HepG2 (cell line): ENCODE measurements at regions not wholly inside any gene's neighbourhood (a gene's known extent, or its start where the extent isn't known, plus 50 kb on each side); places are given as distances from the start of the nearest gene placed in this dataset.

ENCODE experiments used
- ATAC-seq: fragments of 200-7000 bp; cut with Tn5 transposase; 3 replicates; pipeline ENCODE4 v1.9.1; 2020; ENCODE audit warnings: mild to moderate bottlenecking, moderate library complexity
- BruUV-seq: library from RNA; stranded (reverse); fragments of 400-500 nt; replicated peaks from 2 replicates; lab custom pipeline; 2021; lab: Mats Ljungman, UMichigan
- CTCF ChIA-PET: fragments of 300-600 bp; formaldehyde crosslinking; extraction: SDS; loops from one replicate; lab custom pipeline; 2021; ENCODE audit warnings: low total read pairs, inconsistent platforms, low intra/inter-chr PET ratio; lab: Yijun Ruan, JAX
- POLR2A ChIA-PET: fragments of 350-600 bp; sonication (Branson Sonifier 250); formaldehyde crosslinking; loops from one replicate; lab custom pipeline; 2020; ENCODE audit warnings: antibody characterized with exemption, inconsistent platforms; lab: Yijun Ruan, JAX
- DNase-seq: peaks from one replicate; pipeline ENCODE4 v3.0.0-alpha.2; 2015; ENCODE audit warnings: low spot score
- FAIRE-seq: peaks from 3 replicates; lab custom pipeline; 2011; peaks lifted over from hg19 to GRCh38; lab: Jason Lieb, UNC
- H2AFZ ChIP-seq: one replicate; pipeline ENCODE4 v1.6.1; 2011; ENCODE audit warnings: low read length, inconsistent platforms
- H3K27ac ChIP-seq: fragments of 300-600 bp; 3 replicates; pipeline ENCODE4 v1.8.0; 2011; ENCODE audit warnings: mixed run types, mild to moderate bottlenecking, mixed read lengths, low read length, inconsistent platforms; ENCODE audit not compliant: insufficient read depth; ENCODE audit errors: extremely low read length
- H3K27me3 ChIP-seq, 2 experiments: fragments of 200-600 bp in 1 of 2; 2 replicates in 1 of 2; 3 replicates in 1 of 2; pipeline versions ENCODE4 v1.6.0 to v1.8.0; 2011; ENCODE audit warnings: low read length in 2 of 2, mild to moderate bottlenecking in 2 of 2, moderate library complexity in 2 of 2, inconsistent platforms in 1 of 2; ENCODE audit not compliant: insufficient read depth in 2 of 2, control insufficient read depth in 1 of 2
- H3K36me3 ChIP-seq, 2 experiments: fragments of 200-600 bp in 1 of 2; replicated peaks in 1 of 2; 2 replicates in 1 of 2; 3 replicates in 1 of 2; pipeline versions ENCODE4 v1.5.1 to v1.8.0; 2011; ENCODE audit warnings: low read length in 2 of 2, inconsistent platforms in 1 of 2; ENCODE audit not compliant: insufficient read depth in 2 of 2, control insufficient read depth in 1 of 2
- H3K4me1 ChIP-seq: 2 replicates; pipeline ENCODE4 v1.5.1; 2012; ENCODE audit warnings: low read length, inconsistent platforms; ENCODE audit not compliant: insufficient read depth
- H3K4me2 ChIP-seq: 2 replicates; pipeline ENCODE4 v1.6.0; 2011; ENCODE audit warnings: low read depth, low read length, inconsistent platforms
- H3K4me3 ChIP-seq, 3 experiments: fragments of 200-600 bp in 1 of 3; sonication (generic), shearing (Covaris generic) in 1 of 3; replicated peaks in 1 of 3; 2 replicates each; pipeline ENCODE4 v1.5.1; 2011 to 2016; ENCODE audit warnings: low read length in 3 of 3, inconsistent platforms in 2 of 3, low read depth in 2 of 3, mild to moderate bottlenecking in 2 of 3, control low read depth in 1 of 3, mixed read lengths in 1 of 3; ENCODE audit not compliant: insufficient read depth in 1 of 3
- H3K79me2 ChIP-seq: one replicate; pipeline ENCODE4 v1.6.1; 2011; ENCODE audit warnings: low read length, inconsistent platforms; ENCODE audit not compliant: insufficient read depth
- H3K9ac ChIP-seq: 2 replicates; pipeline ENCODE4 v1.6.0; 2011; ENCODE audit warnings: mild to moderate bottlenecking, low read depth, low read length, inconsistent platforms; ENCODE audit not compliant: insufficient read depth
- H3K9me3 ChIP-seq: 2 replicates; pipeline ENCODE4 v1.5.1; 2012; ENCODE audit warnings: mild to moderate bottlenecking, low read length
- H4K20me1 ChIP-seq: 2 replicates; pipeline ENCODE4 v1.6.0; 2011; ENCODE audit warnings: inconsistent platforms, mild to moderate bottlenecking, low read length, moderate library complexity; ENCODE audit not compliant: insufficient read depth
- ATF4 ChIP-seq, 2 experiments: fragments of 450-650 bp in 1 of 2; sonication (generic) in 1 of 2; formaldehyde crosslinking; IDR thresholded peaks; 2 replicates each; pipeline versions ENCODE4 v1.5.0 to v1.8.0; 2020 to 2022; ENCODE audit warnings: mild to moderate bottlenecking in 1 of 2, missing genetic modification reagents in 1 of 2
- CEBPB ChIP-seq: IDR thresholded peaks from 2 replicates; pipeline ENCODE4 v1.6.1; 2011; ENCODE audit warnings: low read depth, low read length, improper control_type of control experiment, borderline replicate concordance
- FOXJ3 ChIP-seq: sonication (generic); formaldehyde crosslinking; IDR thresholded peaks from 2 replicates; pipeline ENCODE4 v1.4.0; 2020; ENCODE audit warnings: missing genetic modification reagents, mild to moderate bottlenecking, borderline replicate concordance
- MTF2 ChIP-seq: sonication (generic); formaldehyde crosslinking; IDR thresholded peaks from 2 replicates; pipeline ENCODE4 v1.5.0; 2020; ENCODE audit warnings: missing genetic modification reagents, borderline replicate concordance
- NCOA5 ChIP-seq: sonication (generic); formaldehyde crosslinking; IDR thresholded peaks from 2 replicates; pipeline ENCODE4 v1.4.0; 2020; ENCODE audit warnings: missing genetic modification reagents
- PITX1 ChIP-seq: sonication (generic); formaldehyde crosslinking; IDR thresholded peaks from 2 replicates; pipeline ENCODE4 v1.5.1; 2020; ENCODE audit warnings: mild to moderate bottlenecking, missing genetic modification reagents
- SALL1 ChIP-seq: sonication (generic); formaldehyde crosslinking; IDR thresholded peaks from 2 replicates; pipeline ENCODE4 v1.8.0; 2022; ENCODE audit warnings: mild to moderate bottlenecking, missing genetic modification reagents
- SIN3B ChIP-seq: fragments of 150-350 bp; IDR thresholded peaks from 2 replicates; pipeline ENCODE4 v1.6.1; 2014; ENCODE audit warnings: low read length
- SNAI1 ChIP-seq: sonication (generic); formaldehyde crosslinking; IDR thresholded peaks from 2 replicates; pipeline ENCODE4 v1.5.0; 2020; ENCODE audit warnings: mild to moderate bottlenecking, missing genetic modification reagents, borderline replicate concordance
- TBP ChIP-seq: sonication (generic); formaldehyde crosslinking; IDR thresholded peaks from 2 replicates; pipeline ENCODE4 v1.5.0; 2020; ENCODE audit warnings: missing genetic modification reagents
- TBX3 ChIP-seq: fragments of 450-650 bp; IDR thresholded peaks from 2 replicates; pipeline ENCODE4 v1.6.1; 2017; ENCODE audit warnings: antibody characterized with exemption, mild to moderate bottlenecking, inconsistent platforms, borderline replicate concordance
- TCF7 ChIP-seq: sonication (generic); IDR thresholded peaks from 2 replicates; pipeline ENCODE4 v1.6.1; 2016; ENCODE audit warnings: antibody characterized with exemption, low read depth
- ZNF264 ChIP-seq: sonication (generic); formaldehyde crosslinking; IDR thresholded peaks from 2 replicates; pipeline ENCODE4 v1.4.0; 2020; ENCODE audit warnings: missing genetic modification reagents
- ZNF331 ChIP-seq: sonication (generic); formaldehyde crosslinking; IDR thresholded peaks from 2 replicates; pipeline ENCODE4 v1.4.0; 2020; ENCODE audit warnings: missing genetic modification reagents
- ZNF432 ChIP-seq: sonication (generic); formaldehyde crosslinking; IDR thresholded peaks from 2 replicates; pipeline ENCODE4 v1.5.0; 2020; ENCODE audit warnings: missing genetic modification reagents, mild to moderate bottlenecking, borderline replicate concordance
- ZNF563 ChIP-seq: sonication (generic); formaldehyde crosslinking; IDR thresholded peaks from 2 replicates; pipeline ENCODE4 v1.8.0; 2022; ENCODE audit warnings: mild to moderate bottlenecking, moderate library complexity, missing genetic modification reagents
- ZNF691 ChIP-seq: sonication (generic); formaldehyde crosslinking; IDR thresholded peaks from 2 replicates; pipeline ENCODE4 v1.4.0; 2020; ENCODE audit warnings: missing genetic modification reagents, low read depth, mild to moderate bottlenecking, borderline replicate concordance
- ZSCAN25 ChIP-seq: sonication (generic); formaldehyde crosslinking; IDR thresholded peaks from 2 replicates; pipeline ENCODE4 v1.8.0; 2022; ENCODE audit warnings: mild to moderate bottlenecking, missing genetic modification reagents
- WGBS: methylation state at CpG from one replicate; pipeline ENCODE4 v1.1.6; 2017; ENCODE audit warnings: low lambda C conversion rate; 5-methylcytosine and 5-hydroxymethylcytosine counted together
- in situ Hi-C: cut with HindIII; loops from 2 replicates; pipeline ENCODE4 v1.10.0; 2017; ENCODE audit warnings: low pct_unique_long_range_greater_than_20kb; ENCODE audit not compliant: extremely low pct_ligation_motif_present
- intact Hi-C: fragments of 100-400 bp; cut with micrococcal nuclease; formaldehyde crosslinking; loops from one replicate; pipeline ENCODE4 v1.10.0; 2022; ENCODE audit not compliant: unreplicated experiment
- TF ChIP-seq, protein P1 (sequence below): sonication (generic); formaldehyde crosslinking; IDR thresholded peaks from 2 replicates; pipeline ENCODE4 v1.5.1; 2020; ENCODE audit warnings: missing genetic modification reagents, mild to moderate bottlenecking, borderline replicate concordance
- TF ChIP-seq, protein P2 (sequence below): IDR thresholded peaks from 2 replicates; pipeline ENCODE4 v1.6.1; 2016; ENCODE audit warnings: missing biosample characterization, missing genetic modification reagents, low read depth

DNA sequence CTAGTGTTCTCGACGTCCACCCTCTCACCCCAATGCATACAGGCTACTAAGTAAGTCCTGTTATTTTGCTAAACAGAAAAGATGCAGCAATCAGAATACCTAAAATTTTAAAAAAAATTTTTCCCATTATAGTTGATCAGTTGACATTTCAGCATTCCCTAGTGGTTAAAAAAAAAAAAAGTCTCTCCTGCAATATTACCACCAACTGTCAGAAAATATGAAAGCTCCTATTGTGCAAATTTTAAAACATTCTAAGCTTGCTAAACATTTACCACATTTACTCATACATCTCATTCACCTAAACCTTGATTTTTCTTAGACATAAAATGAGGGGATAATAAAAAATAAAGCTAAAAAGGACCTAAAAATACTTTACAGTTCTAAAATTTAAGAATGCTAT is 165.6 kb downstream of the AVL9 start:
- intact Hi-C loops = no loop called here
- FAIRE-seq = no peak
- H3K27me3 ChIP-seq = no peaks in the 10 kb centered on the region
- no peaks in the 10 kb centered on the region; a peak in 1 of 5 replicates for H3K36me3 ChIP-seq
- ATAC-seq = no peak
- H3K4me1 ChIP-seq = peaks cover 50% of the 10 kb centered on the region
- ChIA-PET CTCF (no interaction called here), POLR2A (interaction anchor here (0.9 kb wide), 1 partner anchor 9 kb away, joined by 4 read pairs; no protein-coding TSS in a partner anchor)
- no peak for TF ChIP-seq ATF4 (CRISPR knock-in tag; IDR thresholded peaks at IDR 0.05)
- TF ChIP-seq, protein P1, sequence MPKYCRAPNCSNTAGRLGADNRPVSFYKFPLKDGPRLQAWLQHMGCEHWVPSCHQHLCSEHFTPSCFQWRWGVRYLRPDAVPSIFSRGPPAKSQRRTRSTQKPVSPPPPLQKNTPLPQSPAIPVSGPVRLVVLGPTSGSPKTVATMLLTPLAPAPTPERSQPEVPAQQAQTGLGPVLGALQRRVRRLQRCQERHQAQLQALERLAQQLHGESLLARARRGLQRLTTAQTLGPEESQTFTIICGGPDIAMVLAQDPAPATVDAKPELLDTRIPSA (CRISPR knock-in tag) = no peak
- TF ChIP-seq TBX3 = no peak
- TF ChIP-seq ZNF331 (CRISPR knock-in tag) = no peak
- TF ChIP-seq ZNF563 = no peak
- TF ChIP-seq CEBPB = no peak
- no peak for TF ChIP-seq SNAI1 (CRISPR knock-in tag)
- no peak for TF ChIP-seq FOXJ3
- no peak for TF ChIP-seq TBP (CRISPR knock-in tag)
- no peak for TF ChIP-seq SIN3B
- no peak for TF ChIP-seq ZNF264
- TF ChIP-seq ZNF432 (CRISPR knock-in tag) = no peak
- TF ChIP-seq, protein P2, sequence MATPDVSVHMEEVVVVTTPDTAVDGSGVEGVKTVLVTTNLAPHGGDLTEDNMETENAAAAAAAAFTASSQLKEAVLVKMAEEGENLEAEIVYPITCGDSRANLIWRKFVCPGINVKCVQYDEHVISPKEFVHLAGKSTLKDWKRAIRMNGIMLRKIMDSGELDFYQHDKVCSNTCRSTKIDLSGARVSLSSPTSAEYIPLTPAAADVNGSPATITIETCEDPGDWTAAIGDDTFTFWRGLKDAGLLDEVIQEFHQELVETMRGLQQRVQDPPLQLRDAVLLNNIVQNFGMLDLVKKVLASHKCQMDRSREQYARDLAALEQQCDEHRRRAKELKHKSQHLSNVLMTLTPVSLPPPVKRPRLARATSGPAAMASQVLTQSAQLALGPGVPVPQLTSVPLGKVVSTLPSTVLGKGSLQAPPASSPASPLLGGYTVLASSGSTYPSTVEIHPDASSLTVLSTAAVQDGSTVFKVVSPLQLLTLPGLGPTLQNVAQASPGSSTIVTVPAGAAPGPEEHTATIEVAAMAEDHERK (CRISPR knock-in tag) = no peak
- TF ChIP-seq ZNF691 (CRISPR knock-in tag) = no peak
- no peak for TF ChIP-seq PITX1 (CRISPR knock-in tag)
- no peak for TF ChIP-seq NCOA5 (CRISPR knock-in tag)
- no peak for TF ChIP-seq SALL1 (CRISPR knock-in tag)
- no peak for TF ChIP-seq TCF7
- TF ChIP-seq ZSCAN25 (CRISPR knock-in tag) = no peak
- TF ChIP-seq MTF2 (CRISPR knock-in tag) = no peak
- H3K4me3 ChIP-seq = no peak overlapping the region
- H3K27ac ChIP-seq = no peak overlapping the region
- no peaks in the 10 kb centered on the region for H3K9me3 ChIP-seq
- no peaks in the 10 kb centered on the region for H4K20me1 ChIP-seq
- 49% methylated on average over 2 of the region's 2 CpGs for WGBS
- DNase-seq = no peak
- H3K79me2 ChIP-seq = no peaks in the 10 kb centered on the region
- no peak overlapping the region for H3K4me2 ChIP-seq
- BruUV-seq = no TSS peak
- H2AFZ ChIP-seq = no peak overlapping the region
- in situ Hi-C loops = no loop called here
- no peak overlapping the region for H3K9ac ChIP-seq
